Activated CD4-positive, alpha-beta T cell treated with anti-CD3 and anti-CD28 coated beads for 1 hour (primary cell): ENCODE measurements at regions not wholly inside any gene's neighbourhood (a gene's known extent, or its start where the extent isn't known, plus 50 kb on each side); places are given as distances from the start of the nearest gene placed in this dataset.
A peak's percentile ranks its signal among the peaks of the same experiment; 100 is the strongest.
"Not testable (repeated sequence)": the region's sequence is repeated elsewhere in the genome, so short reads cannot be mapped to it uniquely, and the experiment has no call there.

Experiments
- DNase-seq: peaks from one replicate; pipeline ENCODE4 v3.0.0-alpha.2; 2020

DNA sequence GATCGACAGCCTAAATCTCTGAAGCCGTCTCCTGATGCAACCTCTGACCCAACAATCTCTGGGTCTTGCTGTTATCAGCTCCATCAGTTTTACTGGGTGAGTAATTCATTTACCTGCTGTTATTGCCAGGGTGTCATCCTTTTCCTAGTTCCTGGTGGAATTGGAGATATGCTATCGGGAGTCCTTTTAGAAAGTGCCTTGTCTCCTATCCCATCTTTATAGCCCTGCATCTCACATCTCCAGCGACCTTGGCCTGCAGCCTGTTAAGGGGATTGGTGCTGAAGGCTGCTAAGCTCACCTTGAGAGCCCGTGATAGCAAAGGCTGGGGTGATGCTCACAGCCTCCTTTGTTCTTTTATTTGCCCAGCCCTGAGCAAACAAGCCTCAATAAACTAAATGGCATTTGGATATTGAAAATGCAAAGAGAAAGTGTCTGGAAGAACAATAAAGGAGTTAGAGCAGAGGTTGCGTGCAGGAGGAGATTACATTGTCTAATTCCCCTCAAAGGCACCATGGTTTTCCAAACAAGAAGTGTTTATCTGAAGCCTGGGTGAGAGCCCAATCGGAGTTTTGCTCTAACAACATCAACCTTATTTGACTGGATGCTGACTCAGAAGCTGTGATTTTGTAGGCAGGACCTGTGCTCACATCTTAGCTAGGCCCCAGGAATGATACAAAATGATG, 101.8 kb downstream of the RPLP1 start:
- DNase-seq = no peak

DNA sequence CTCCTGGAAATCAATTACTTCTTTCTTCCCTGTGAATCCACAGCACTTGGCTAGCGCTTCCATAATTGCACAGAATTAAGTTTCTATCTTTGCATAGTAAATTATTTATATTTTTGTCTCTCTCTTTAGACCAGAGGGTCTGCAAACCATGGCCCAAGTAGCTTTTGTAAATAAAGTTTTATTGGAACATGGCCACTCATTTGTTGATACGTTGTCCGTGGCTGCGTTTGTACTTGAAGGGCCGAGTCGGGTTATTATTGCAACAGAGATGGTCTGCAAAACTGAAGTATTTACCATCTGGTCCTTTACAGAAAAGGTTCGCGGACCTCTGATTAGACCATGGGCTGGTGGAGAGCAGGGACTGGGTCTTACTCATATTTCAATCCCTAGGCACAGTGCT, 102.5 kb downstream of the RPLP1 start:
- no peak for DNase-seq

DNA sequence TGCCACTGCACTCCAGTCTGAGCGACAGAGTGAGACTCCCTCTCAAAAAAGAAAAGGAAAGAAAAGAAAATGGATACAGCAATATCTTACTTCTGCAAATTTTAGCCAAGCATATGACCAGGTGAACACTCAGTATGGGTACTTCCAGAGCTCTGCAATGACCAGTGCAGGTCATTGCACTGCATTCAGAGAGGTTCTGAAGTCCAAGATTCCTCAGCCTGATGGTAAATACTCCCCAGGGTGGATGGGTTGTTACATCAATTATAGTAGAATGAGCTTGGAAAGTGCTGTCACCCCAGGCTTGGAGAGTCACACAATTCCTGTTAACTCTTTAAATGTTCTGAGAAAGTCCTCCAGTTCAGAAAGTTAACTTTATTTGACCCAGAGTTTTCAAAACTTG, 103.7 kb downstream of the RPLP1 start:
- no peak for DNase-seq

DNA sequence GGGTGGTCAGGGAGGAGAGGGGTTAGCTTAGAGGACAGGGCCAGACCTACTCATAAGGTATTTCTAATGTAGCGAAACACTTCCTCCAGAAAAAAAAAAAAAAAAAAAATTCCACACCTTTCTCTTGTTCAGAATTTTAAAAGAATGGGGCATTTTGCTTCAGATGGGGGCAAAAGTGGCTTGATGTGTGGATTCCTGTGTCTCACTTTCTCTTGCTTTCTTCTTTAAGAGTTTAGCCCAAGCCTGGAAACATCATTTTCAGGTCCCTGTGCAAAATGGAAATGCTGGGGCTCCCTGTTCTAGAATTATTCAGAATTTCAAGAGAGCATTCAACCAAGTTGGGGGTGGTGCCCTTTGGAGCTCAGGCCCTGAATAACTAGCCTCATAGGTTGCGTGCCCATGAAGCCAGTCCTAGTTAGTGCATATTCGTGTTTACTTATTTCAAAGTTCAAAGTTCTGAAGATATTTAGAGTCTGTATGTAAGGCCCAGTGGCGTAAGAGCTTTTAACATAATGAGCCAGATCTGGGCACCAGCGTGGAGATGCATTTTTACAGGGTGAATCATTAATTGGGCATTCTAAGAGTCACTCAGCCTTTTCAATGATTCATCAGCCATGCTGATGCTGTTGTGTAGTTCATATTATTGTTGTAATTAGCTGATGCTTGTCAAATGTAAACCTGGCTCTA, 104.5 kb downstream of the RPLP1 start:
- no peak for DNase-seq

DNA sequence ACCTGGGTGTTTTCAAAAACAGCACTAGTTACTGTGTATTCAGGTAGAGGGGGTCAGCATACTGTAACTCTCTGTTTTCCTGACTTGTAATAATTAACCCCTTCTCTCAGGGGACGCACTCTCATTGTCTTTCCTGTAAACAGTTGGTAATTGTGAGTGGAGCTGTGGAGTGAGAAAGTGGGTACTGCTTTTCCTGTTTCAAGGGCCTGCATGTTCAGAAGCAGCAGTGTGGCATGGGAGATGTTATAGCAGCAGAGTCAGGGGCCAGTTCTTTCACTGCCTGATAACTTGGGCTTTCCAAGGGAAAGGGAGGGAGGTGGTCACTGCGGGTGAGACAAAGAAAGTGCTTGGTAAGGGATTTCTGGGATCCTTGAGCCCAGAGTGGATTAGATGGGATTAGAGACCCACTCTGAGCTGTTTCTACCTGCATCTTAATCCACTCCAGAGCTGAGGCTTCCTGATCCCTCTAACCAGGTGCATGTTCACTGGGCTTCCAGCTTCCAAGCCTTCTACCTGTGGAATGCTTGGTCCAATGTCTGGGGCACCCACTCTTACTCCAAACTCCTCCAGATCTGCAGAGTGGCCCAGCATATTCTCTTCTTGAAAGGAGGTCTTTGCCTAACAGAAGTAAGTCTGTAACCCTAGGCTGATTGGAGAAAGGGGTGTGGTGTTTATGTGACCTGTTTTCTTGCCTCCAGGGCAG, 105.2 kb downstream of the RPLP1 start:
- no peak for DNase-seq

DNA sequence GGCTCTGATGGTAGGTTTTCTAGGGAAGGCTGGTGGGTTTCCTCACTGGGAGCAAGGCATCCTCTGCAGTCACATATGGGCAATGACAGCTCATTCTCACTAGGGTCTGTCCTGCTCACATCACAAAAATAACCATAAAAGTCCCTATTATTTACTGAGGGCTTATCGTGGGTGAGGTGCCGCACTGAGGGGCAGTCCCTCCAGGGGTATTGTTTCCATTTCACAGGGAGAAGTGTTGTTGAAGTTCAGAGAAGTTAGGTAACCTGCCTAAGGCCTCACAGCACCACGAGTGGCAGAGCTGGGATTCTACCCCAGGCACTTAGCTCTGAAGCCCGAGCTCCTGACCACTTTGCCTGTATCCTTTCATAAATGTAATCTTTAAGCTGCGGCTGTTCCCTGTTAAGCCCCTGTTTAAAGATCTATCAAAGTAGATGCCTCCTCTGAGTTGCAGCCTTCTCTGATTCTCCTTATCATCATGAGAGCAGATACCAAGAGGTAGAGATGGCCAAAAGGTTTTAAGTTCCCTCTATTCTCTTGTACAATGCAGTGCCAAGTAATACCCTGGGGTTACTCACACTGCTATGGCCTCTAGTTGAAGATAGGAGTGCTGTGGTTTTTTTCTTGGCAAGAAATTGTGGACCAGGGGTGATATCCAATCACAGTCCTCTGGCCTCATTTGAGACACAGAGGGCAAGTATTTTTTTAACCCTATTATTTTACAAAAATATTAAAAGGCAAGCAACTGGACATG, 107.0 kb downstream of the RPLP1 start:
- no peak for DNase-seq

DNA sequence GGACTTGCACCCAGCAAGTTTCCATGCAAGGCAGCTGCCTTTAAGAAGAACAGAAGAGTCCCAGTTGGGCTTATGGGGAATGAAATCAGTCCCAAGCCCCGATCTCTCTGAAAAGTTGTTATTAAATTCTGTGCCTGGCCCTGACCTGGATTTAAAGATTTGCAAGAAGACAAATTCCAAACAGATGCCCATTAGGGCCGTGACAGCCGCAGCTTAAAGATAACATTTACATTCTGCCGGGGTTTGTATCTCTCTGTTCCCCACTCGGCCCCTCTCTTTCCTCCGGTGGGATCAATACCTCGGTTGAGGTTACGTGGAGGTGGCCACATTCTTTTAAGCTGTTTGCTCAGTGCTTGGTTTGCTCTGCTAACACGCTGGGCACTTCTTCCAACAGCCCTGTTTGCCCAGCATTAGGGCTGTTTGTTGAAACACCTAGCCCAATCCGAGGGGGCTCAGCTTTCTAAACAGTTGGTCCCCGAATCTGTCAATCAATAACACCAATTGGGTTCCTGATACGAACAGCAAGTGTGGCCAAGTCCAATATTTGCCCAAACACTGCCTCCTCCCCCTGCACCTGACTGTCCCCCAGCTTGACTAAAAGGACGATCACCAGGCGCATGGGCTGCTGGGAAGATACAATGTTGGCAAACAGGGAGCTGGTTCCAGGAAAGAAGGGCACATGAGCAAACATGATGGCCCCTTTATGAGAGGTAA, 108.6 kb downstream of the RPLP1 start:
- no peak for DNase-seq

DNA sequence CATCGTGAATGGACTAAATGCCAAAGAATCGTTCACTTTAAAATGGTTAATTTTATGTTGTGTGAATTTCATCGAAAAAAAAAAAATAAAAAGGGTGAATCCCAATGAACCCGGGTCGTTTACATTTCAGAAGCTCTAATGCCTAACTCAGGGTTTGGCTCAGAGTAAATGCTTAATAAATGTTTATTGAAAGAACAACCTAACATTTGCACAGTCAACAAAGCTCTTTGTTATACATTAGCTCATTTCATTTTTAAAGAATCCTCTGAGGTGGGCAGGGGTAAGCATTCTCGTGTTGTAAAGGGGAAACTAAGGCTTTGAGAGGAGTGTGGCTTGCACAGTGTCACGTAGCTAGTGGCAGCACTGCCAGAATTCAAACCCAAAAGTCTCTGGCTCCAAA, 109.5 kb downstream of the RPLP1 start:
- no peak for DNase-seq

DNA sequence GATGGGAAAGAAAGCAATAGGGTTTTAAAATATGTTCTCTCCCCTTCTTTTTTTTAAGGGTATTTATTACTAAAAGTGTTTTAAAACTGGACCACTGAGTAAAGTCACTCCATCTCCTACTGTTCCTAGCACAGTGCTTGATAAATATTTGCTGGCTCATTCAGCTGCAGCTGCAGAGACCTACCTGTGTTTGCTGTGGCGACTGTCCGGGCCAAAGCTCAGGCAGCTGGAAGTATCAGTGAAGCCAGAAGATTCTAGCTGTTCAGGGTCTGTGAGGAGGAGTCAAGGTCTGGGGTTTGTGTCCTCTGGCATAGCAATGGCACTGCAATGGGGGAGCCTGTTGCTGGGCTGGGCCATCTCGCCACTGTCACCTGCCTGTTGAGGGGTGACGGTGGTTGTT, 109.9 kb downstream of the RPLP1 start:
- no peak for DNase-seq

DNA sequence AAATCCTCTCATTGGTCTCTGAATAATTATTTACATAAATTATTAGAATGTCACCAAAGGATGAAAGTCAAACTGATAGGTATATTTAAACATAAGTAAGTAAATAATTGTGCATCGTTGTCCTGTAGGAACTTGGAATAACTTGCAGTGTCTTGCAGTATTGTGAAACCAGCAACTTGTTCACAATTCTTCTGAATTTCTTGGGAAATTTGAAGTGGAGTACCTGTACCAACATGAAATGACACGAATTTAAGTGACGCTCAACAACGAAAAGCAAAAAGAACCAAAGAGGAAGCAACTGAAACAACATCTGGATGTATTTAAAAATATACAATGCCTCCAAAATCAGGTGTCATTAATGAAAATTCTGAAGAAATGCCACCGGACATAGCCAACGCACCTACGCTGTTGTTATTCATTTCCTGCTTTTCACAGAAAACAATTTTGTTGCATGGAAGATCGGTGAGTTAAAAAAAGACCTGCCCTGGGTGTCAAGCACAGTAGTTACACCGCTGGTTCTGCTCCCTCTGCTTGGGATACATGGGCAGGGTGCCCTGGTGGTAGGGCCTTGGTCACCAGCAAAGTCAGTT, 112.5 kb downstream of the RPLP1 start:
- no peak for DNase-seq

DNA sequence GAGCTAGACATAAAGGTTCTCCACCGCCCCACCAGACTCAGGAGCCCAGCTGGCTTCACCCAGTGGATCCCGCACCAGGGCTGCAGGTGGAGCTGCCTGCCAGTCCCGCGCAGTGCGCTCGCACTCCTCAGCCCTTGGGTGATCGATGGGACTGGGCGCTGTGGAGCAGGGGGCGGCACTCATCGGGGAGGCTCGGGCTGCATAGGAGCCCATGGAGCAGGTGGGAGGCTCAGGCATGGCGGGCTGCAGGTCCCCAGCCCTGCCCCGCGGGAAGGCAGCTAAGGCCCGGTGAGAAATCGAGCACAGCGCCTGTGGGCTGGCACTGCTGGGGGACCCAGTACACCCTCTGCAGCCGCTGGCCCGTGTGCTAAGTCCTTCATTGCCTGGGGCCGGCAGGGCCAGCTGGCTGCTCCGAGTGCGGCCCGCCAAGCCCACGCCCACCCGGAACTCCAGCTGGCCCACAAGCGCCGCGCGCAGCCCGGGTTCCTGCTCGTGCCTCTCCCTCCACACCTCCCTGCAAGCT, 114.7 kb downstream of the RPLP1 start:
- DNase-seq = not testable (repeated sequence)

DNA sequence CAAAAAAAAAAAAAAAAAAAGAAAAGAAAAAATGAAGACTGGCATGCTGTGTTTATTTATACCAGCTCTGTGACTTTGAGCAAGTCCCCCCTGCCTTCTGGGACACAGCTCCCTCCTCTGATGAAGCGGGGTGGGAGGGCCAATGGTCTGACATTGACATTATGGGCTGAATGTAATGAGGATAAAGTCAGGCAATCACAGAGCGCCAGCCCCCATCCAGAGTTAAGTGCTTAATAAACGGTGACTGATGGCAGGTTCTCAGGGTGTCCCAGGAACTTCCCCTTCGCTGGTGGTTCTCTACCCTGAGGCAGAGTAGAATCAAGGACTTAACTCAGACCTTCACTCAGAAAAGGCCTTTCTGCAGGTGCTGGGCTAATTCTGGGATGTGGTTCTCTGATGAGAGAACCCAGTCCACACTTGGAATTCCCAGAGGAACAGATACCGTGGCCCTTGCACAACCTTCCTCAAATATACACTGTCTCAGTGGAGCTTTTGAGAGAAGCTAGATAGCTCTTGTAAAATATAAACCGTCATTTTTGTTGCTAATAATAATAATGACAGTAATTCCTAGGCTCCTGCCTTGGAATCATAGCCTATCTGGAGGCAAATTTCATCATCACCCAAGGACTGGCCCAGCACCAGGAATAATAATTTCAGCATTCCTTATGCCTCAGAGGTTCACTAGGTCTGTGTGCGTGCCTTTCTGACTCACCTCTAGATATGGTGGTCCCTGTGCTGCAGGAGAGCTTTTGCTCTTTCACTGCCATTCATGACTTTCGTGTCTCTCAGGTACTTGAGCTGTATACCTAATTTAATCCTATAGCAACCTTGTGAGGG, 115.8 kb downstream of the RPLP1 start:
- DNase-seq = no peak

DNA sequence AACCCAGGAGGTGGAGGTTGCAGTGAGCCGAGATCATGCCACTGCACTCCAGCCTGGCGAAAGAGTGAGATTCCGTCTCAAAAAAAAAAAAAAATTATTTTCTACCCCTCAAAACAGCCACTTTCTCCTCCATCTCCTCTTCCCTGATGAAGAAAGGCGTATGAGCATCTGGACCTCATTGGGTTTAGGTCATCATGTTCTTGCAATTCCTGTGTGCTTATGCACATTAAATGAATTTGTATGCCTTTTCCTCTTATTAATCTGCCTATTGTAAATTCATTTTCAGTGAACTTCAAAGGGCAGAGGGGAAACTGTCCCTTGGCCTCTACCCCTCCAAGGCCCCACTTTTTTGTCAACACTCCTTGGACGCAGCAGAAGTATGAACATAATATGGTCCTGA, 117.8 kb downstream of the RPLP1 start:
- DNase-seq = no peak

DNA sequence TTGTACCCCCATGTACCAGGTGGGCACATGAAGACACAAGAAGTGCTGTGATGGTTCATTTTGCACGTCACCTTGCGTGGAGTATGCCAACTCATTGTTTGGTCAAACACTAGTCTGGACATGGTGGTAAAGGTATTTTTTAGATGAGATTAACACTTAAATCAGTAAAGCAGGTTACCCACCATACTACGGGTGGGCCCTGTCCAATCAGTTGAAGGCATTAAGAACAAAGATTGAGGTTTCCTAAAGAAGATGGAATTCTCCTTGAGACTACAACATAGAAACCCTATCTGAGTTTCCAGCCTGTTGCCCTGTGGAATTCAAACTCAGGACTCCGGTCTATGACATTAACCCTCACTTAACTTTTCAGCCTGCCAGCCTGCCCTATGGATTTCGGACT, 118.4 kb downstream of the RPLP1 start:
- no peak for DNase-seq

DNA sequence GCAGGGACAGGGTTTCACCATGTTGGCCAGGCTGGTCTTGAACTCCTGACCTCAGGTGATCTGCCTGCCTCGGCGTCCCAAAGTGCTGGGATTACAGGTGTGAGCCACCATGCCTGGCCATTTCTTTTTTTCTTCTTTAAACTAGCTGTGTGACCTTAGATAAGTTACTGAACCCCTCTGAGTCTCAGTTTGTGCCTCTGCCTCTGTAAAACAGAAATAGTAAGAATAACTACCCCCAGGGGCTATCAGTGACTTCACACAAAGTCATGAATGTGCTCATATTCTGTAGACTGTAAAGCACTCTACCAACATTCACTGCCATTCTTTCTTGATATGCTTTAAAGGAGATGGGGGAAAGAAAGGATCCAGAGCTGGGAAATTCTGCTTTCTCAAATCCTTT, 120.7 kb downstream of the RPLP1 start:
- DNase-seq = not testable (repeated sequence)

DNA sequence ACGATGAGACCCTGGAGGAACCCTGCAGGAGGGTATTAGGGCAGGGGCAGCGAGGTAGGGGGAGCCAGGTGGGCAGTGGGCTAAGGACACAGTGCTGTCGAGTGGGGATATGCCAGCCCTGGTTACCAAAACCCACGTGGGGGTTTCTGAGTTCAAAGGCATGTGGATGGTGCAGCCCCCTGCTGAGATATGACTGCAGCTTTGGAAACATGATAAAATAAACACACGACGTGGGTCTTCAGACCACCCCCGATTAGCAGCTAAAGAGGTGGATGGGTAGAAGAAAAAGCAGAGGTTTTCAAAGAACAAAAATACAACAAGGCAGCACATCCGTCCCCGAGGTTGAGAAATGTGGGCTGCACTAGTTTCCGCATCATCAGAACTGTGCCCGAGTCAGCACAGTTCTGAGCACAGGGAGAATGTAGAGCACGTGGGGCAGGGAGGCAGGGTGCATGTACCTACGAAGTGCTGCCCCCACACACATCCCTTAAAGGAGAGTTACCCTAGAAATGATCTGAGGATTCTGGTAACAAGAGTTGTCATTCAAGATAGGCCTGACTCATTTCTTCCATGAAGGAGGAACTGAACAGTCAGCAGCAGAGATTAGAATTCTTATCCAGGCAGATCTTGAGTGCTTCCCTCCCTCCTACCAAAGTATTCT, 121.3 kb downstream of the RPLP1 start:
- DNase-seq = no peak

DNA sequence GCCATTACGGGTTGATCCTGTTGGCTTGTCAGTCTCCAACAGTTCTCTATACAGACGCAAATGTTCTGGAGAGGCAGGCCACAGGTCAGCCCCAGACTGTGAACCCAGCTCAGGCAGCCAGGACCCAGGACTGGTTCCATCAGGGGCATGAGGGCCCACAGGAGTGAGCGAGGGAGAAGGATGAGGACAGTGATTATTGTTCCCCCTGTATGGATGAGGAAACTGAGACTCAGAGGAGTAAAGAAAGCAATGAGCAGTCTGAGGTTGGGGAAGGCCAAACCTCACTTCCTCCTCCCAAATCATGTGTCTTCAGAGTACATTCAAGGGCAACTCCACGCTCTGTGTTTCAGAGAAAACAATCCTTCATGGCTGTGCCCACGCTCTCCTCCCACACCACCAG, 121.9 kb downstream of the RPLP1 start:
- DNase-seq = no peak

DNA sequence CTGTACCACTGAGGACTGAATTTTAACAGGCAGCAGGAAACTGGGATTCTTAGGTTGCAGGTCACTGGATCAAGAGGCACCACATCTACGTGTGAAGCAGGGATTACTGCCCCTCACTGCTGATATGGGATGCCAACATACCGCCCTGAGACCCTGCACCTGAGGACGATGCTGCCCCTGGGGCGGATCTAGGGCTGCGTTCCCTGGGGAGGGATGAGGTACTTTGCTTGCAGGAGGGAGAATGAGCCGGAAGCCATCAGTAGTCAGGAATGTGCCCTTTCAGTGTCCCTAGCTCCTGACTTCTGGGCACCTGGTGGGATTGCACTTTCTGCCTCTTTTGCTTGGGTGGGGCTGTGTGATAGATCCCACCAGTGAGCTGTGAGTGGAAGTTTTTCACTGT, 122.8 kb downstream of the RPLP1 start:
- DNase-seq = no peak

DNA sequence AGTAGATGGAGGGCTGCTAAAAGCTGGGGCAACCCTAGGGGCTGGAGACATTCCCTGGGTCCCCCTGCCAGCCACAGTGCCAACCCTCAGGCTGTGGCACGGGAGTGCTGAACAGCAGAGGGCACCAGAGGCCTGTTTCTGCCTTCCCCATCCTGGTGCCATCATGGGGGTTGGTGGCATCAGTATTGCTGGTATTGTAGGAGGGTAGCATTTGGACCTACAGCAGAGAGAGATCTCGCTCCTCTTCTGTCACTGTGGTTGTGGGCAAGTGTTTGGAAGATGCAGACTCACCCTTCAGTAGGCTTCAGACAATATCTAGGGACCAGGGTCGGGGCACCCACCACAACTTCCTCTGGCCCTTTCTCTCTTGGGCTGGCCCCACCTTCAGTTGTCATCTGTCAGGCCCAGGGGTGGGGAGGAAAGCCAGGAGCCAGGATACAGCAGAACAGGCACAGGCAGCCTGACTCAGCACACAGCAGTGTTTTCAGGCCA, 123.5 kb downstream of the RPLP1 start:
- DNase-seq = peak; percentile 57

DNA sequence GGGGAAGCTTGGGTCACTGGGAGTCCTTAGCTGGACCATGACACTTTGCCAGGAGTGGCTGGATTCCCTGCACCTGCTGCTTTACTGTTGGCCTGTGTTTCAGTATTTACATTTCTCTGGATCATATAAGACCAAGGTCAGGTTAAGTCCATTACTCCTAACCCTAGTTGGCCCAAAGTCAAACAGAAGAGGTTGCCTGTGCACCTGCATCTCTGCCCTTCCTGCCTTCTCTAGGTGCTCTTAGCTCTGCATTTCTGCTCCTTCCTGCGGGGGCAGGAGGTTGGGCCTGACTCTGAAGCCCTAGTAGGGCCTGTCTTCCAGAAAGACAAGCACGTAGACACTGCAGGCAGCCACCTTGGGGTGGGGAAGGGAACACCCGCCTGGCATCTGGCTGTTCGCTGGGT, 124.3 kb downstream of the RPLP1 start:
- no peak for DNase-seq

DNA sequence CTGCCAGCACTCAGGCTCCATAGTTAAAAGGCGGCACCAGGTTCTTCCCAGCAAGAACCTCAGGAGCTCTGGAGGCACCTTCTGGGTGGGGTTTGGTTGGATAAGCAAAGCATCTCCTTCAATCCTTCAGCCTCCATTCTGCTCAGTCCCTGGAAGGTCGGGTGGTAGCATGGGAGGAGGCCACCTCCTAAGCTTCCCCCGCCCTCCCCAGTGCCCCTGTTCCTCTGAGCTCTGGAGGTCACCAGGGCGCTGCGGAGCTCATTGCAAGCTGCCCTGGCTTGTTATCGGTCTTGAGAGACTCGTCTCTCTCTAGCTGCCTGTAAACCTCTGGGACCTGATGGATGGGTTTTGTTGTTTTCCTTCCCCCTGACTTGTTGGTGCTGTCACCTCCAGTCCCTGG, 124.8 kb downstream of the RPLP1 start:
- no peak for DNase-seq
